Peyer's patch (tissue), 4 donors: ENCODE measurements at regions not wholly inside any gene's neighbourhood (a gene's known extent, or its start where the extent isn't known, plus 50 kb on each side); places are given as distances from the start of the nearest gene placed in this dataset.

ENCODE experiments used
- CTCF ChIP-seq, 6 experiments: fragments of 450-650 bp in 4 of 6; fragments of 200-600 bp in 2 of 6; sonication (generic) in 1 of 6; IDR thresholded peaks; one replicate each; pipeline ENCODE4 v1.5.1; 2017 to 2019; ENCODE audit warnings: antibody characterized with exemption in 6 of 6, mild to moderate bottlenecking in 3 of 6, moderate library complexity in 1 of 6
- POLR2A ChIP-seq, 2 donors: fragments of 450-650 bp; IDR thresholded peaks; one replicate each; pipeline ENCODE4 v1.5.1; 2017; ENCODE audit warnings: antibody characterized with exemption in 2 of 2, mild to moderate bottlenecking in 2 of 2, moderate library complexity in 2 of 2

- TF ChIP-seq POLR2A (IDR thresholded peaks at IDR 0.05) (no peak), CTCF (IDR thresholded peaks at IDR 0.05) (no peak)
These were observed 70.0 kb upstream of the SIM2 start for GRCh38 chr21:36628761-36629460.
